Right kidney (tissue), 1 donor: ENCODE measurements at regions not wholly inside any gene's neighbourhood (a gene's known extent, or its start where the extent isn't known, plus 50 kb on each side); places are given as distances from the start of the nearest gene placed in this dataset.

ENCODE experiments used
- DNase-seq: peaks from one replicate; pipeline ENCODE4 v3.0.0-alpha.2; 2016

DNA sequence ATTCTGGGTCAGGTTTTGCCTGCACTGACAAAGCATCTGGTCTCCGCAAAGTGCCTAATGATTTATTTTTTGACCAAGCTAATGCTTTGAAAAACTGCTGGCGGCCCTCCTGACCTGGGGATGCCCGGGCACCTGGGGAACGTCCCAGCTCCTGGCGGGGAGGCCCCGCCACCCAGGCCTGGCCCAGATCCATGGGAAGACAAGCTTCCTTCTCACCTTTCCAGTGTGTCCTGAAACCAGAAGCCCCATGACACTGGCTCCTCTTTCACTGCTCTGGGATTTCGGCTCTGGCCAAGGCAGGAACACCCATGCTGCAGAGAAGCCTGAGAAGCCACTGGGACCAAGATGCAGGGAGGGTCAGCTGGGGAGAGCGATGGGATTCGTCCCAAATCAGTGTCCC is 144.1 kb downstream of the SEC61B start:
- no peak for DNase-seq

DNA sequence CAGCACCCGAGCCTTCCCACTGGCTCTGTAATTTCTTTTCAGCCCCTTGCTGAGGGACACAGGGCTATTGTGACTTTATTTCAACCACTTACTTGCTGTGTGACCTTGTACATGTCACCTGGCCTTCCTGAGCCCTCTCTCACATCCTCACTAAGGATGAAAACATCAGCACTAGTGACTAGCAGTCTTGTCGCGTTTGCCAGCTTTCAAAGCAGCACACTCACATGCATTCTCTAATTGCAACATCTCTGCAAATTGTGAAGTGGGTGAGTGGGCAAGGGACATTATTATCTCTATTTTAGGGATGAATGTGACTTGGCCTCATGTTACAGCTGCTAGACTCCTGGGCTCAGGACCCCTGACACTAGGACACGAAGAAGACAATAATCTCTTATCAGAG is 144.5 kb downstream of the SEC61B start:
- DNase-seq: no peak

DNA sequence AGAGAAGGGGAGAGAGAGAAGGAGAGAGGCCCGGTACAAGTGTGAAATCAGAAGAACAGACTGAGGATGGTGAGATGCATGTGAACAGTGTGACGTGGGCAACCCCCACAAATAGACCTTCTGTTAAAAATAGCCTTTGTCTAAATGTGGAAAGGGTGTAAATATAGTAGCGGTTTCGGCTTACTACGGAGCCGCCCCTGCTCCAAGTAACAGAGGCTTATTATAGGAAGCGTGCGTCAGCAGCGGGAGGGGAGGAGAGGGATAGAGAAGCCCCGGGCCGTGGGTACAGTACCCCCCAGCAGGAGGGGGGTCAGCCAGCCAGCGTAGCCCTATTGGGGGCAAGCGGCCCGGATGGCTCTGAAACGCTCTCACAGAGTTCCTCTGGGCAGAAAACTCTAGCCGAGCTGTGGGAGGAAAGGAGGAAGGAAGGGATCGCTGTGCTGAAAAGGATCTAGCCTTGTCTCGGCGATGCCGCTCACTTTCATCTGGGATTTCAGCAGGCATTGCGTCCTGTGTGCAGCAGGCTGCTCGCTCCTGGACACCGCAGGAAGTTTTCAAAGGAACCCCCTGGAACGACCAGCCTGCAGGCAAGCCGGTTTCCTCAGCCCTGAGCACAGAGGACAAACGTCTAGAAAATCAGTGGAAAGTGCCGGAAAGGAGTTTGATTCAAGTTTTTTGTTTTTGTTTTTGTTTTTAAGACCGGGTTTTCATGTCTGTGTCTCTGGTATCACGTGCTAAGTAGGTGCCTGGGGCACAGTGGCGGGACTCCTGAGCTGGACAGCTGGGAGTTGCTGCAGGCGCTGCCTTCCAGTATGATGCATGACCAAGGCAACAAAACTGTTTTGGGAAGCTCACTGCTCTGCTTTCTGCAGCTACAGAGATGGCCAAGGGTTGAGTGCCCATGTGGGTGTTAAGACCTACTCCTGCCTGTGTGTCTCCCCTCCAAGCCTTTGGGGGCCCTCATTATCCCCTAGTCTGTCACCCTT is 146.6 kb downstream of the SEC61B start:
- DNase-seq: peak; percentile 73

DNA sequence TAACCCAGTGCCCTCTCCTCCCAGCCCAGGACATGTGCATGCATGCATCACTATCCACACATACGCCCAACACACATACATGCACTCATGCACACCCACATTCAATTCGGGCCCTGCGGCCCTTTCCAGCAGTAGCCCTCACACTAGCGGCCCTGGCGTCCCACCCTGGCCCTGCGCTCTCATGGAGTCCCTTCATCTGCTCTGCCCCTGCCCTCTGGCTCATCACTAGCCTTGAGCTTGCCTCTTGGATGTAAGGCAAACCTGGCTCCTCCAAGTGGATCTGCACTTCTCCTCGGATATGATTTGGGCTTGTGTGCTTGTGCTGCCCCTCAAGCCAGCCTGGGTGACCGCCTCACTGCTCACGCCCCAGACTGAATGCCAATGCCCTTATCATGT is 147.2 kb downstream of the SEC61B start:
- no peak for DNase-seq

DNA sequence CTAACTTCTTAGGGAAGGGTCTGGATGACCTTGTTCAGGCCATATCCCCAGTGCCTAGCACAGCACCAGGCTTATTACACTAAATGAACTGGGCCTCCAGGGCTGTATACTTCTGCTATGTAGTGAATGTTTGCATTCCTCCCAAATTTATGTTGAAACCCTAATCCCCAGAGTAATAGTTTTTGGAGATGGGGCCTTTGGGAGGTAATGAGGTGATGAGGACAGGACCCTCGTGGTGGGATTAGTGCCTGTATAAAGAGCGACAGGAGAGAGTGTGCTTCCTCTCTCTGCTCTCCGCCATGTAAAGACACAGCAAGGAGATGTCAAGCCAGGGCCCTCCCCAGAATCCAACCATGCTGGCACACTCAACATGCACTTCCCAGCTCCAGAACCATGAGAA is 148.3 kb downstream of the SEC61B start:
- no peak for DNase-seq

DNA sequence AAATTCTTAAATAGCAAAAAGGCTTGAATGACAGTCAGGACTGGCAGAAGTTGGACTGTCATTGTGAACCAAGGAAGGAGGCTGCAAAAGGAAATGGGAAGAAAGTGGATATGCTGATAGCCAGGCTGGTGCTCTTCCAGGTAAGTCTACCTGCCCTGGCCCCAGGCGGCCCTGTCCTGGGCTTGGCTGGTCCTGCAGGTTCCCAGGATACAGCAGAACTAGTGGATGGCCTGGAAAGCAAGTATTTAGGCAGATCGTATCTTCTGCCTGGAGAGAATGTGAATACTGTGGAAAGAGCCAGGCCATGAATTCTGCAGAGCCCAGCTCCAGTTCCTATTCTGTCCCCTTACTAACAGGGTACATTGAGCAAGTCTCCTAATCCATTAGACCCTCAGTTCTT is 149.3 kb downstream of the SEC61B start:
- no peak for DNase-seq

DNA sequence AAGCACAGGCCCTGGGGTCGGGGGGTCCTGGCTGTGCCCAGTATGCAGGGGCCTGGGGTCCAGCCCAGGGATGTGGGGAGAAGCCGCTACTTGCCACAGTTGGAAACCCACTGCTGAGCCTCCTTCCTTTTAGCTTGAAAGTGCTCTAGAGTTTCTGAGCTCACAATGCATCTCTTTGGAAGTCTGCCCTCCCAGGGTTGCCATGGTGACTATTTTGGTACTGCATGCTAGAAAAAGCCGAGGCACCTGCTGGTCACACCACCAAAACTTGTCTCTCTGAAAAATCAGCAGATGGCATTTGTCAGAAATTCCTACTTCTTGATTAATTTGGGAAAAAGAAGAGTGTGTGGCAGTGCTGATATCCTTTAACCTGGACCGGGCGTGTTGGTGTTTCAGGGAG is 151.8 kb downstream of the SEC61B start:
- no peak for DNase-seq

DNA sequence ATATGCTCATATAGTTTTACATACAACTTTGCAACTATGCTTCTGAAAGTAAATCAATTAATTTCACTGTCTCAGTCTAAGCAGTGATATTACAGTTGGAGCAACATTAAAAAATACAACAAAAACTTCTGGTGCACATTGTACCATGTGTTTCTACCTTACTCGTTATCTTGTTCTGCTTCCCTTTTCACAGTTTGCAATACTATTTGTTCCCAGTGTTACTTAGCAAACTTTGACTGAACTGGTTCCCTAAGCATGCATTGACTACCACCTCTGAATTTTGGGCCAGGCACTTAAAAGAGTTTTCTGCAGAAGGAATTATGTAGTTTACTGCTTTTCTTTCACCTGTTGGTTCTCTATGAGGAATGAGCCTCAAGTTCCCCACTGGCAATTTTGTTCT is 152.7 kb downstream of the SEC61B start:
- no peak for DNase-seq

DNA sequence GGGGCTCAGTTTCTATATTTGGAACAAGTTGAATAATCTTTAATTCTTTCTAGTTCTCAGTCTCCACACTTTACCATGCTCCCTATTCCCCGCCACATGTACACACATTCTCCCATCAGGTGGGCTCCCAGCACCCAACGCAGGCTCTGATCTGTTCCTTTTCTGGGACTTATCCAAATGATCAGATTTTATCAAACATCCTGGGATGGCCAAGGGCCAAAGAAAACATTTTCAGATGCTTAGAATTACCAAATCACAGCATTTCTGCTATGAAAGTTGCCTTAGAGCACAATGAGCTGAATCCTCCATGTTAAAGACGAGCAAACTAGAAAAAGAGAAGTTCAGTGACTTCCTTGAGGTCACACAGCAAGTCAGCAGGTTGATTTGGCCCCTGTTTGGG is 153.4 kb downstream of the SEC61B start:
- no peak for DNase-seq

DNA sequence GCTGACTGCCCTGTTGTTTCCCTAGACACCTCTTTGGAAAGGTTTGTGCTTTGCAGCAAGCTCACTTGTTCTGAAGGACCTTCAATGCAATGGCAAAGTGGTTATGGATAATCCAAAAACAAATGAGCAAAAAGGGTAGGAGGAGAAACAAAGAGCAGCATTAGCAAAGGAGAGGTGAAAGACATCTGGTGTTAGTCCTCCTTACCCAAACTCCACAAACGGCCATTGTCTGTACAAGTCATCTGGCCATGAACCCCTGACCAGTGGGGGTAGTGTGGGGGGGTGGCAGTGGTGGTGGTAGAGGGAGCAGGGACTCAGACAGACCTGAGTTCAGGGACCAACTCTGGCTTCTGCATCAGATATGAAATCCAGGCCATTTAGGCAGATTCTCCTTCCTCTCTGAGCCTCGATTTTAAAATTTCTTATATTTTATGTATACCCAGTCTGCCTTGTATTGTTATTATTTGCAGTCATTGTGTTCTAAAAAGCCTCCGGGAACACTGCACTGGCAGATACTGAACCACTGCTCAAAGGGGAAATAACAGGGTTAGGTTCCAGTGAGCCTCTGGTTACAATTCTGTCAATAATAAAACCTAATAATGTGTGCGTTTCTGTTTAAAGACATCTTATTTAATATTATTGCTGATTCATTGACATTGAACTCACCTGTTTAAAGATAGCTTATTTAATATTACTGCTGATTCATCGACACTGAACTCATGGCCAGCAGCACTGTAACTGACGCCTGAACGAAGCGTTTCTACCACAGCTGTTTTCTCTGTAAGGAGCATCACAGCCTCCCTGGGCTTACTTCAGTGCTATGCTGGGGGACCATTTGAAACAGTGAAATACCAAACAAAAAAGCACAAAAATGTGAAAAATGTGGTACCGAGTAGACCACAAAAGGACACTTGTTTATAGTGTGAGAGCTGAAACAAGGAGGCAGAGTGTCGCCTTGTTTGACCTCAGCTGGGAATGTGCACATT is 156.0 kb downstream of the SEC61B start:
- no peak for DNase-seq

DNA sequence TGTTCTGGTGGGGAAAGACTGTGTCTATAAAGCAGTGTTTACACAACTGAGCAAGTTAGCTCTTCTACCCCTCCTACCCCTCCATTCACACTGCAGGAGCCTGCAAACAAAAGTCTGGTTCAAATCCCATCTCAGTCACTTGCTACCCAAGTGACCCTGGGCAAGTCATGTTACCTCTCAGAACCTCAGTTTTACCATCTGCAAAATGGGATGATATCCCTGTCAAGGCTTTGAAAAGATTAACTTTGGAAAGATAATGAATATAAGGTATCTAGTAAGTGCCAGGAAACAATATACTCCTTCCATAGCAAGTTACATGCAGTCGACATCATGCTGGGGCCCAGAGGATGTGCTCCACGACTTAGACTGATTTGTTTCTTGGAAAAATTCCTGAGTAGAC is 161.5 kb downstream of the SEC61B start:
- no peak for DNase-seq

DNA sequence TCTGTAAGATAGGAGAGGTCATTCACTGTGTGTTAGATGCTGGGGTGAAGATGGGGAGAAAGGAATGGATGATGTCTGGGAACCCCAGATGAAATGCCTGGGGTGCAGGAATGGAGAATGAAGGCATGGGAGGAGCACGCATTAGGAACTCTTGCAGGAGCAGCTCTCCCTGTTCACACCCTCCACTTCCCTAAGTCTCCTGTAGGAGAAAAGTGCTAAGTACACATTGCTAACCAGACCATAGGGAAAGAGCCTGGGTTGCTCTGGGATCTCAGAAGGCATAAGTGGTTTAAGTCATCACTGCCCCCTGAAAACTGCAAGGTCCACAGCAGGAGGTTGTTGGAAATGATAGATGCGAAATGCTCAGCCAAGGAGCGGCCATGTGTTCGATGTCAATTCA is 163.1 kb downstream of the SEC61B start:
- DNase-seq: no peak

DNA sequence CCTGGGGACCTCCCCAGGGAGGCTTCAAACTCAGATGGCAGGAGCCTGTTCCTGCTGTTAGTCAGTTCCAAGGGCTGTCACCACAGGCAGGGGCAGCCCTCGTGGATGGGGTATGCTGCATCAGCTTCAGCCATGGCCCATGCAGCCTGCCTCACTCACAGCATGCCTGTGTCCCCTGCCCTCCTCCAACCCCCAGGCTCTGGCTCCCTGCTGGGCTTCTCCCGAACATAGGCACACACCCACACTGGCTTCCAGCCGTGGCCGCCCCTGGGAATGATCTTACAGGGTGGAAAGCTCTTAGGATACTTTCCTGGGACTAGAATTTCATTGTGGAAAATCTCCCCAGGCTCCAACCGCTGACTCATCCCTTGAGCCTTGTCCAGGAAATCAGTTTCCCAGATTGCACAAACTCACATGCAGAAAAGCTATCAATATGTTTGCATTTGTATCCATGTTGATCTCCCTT is 163.8 kb downstream of the SEC61B start:
- no peak for DNase-seq

DNA sequence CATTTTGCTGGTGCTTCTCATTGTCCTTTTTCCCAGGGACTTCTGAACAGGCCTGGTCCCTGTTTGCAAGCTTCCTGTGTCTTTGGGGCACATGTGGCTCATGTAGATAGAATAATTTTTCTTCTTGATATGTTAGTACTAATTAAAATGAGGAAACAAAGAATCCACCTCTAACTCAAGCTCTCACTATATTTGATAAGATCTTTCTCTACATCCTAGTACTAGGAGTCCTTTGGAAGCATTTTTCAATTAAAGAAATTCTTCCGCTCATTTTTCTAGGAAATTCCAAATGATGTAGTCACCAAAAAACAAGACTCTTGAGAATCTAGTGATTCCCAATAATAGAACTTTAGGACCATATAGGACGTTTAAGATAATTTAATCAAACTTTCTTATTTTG is 165.3 kb downstream of the SEC61B start:
- no peak for DNase-seq

DNA sequence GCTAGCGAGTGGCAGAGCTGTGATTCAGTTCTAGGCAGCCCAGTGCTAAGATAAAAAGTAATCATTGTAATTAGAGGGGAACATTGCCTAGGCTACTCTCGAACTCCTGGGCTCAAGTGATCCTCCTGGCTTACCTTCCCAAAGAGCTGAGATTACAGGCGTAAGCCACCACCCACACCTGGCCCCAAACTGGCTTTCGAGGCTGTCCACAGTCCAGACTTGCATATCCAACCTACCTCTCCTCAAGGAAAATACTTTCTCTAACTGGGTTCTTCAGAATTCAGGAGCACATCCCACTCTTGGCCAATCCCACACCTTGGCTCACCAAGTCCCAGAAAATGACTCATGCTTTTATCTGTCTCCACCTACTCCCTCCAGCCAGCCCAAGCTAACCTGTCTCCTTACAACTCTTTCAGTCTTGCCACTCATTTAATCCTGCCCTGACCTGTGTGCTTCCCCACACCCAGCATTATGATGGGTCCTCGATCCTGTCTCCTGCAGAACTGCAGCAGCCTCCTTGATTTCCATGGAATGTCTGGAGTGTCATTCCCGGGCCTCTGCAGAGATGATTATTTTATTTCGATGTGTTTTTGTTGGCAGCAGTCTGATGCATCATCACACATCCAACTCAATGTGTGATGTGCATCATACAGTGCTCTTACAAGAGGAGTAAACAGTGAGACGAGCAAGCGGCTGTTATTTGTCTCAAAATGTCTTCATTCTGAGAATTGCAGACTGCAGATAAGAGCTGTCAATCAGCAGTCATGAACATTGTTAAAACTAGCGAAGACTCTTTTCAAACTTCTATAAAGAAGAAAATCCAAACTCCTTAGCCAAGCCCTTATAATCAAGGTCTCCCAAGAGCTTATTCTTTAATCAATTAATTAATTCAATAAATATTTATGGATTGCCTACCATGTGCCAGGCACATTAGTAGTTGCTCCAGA is 167.3 kb downstream of the SEC61B start:
- DNase-seq: no peak

DNA sequence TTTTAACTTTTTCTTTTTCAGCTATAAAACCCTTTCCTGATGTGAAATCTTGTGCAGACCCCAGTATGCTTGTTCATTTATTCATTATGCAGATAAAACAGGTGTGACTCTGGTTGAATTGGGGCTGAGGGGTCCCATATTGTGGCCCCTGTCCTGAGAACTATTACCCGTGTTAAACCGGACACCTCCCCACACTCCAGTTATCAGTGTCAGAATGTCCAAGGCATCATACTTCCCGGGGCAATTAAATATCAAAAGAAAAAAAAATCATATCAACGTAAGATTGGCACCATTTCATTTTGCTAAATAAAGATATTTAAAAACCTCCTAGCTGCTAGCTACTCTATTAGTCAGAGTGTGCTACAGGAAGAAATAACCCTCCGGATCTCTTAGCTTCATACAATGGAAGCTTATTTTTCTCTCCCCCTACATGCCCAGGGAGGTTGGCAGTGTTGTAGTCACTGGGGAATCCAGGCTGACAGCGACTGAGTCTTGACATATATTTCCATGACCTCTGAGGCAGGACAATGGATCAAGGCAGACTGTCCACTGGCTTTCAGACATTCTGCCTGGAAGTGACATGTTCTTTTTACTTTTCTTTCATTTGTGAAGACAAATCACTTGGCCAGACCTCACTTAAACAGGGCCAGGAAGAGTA is 170.0 kb downstream of the SEC61B start:
- no peak for DNase-seq

DNA sequence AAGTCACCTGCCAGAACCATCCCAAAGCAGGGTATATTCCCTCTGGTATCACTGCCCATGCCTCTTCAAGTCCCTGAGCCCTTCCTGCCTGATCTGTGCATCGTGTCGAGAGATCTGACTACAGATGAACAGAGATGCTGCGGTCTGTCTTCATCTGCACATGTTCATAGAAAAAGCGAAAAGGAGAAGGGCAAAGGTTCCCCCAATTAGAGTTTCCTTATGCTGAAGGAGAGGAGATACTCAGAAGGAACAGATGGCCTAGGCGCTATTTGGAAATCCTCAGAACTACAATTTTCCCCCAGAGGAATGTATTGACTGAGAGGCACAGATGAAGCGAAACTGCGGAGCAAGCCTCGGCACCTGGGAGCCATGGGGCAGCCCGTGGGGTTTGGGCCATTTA is 170.9 kb downstream of the SEC61B start:
- no peak for DNase-seq

DNA sequence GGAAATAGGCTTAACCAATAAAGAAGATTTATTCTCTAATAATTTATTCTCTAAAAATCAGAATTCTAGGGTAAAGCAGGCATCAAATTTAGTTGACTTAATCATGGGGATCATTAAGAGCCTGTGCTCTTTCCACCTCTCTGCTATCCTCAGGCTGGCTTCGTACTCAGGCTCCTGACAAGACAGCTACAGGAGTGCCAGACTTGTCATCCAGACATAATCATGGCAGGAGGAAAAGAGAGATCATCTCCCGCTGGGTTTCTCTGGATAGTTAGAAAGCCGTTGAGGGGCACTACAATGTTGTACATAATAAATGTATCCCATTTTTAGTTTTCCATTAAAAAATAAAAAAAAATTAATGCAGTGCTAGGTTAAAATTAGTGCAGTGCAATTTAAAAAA is 171.9 kb downstream of the SEC61B start:
- DNase-seq: no peak

DNA sequence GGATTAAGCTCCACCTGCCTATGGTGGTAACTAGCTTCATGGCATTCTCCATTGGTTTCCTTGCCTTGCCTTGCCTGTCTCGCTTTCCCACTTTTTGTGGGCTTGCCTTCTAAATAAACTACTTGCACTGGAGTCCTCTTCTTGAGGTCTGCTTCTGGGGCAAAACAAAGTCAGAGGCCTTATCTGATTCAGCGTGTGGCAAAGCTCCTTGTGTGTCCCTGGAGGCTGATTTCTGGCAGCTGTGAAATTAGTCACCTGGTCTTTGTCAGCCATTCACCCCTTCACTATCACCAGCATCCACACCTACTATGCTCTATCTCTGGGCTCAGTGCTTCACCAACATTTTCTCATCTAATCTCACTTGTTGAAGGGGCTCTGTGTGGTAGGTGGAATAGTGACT is 176.2 kb downstream of the SEC61B start:
- DNase-seq: no peak

DNA sequence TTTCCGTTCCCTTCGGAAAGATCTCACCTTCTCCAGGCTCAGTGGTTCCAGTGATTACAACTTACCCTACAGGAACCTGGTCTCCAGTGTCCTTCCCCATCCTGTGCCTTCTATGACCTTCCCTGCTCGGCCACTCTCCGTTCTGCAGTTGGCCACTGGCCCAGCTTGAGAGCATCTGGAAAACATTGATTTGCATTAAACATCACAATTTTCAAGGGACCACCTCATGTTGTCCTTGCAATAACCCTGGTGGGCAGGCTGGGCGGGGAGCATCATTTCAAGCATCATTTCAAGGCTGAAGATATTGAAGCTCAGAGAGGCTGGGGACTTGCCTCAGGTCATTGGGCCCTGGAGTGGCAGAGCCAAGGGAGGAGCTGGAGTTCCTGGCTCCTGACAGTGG is 177.4 kb downstream of the SEC61B start:
- DNase-seq: no peak

DNA sequence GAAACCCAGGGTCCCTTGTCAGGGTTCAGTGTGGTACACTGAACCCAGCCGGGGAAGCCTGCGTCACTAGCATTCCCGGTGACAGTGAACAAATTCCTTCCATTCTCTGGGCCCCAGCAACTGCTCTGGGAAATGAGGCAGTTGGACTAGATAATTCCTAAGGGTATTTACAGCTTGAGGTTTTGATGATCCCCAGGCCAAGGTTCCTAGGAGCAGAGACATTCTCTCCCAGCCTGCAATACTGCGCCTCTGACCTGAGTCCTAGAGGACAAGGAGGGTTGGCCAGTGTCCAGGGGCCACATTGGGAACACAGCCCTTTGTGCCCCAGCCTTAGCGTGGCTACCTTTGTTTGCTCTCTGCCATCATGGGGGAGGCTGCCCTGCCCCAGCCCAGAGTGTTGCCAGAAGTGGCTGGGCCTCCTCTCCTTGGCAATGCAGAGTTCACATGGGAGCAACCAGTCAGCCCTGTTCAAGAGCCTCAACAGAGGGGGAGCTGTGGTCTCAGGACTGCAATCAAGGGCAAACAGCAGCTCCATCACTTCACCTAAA is 178.2 kb downstream of the SEC61B start:
- no peak for DNase-seq
